ENCODE measurements at regions not wholly inside any gene's neighbourhood (a gene's known extent, or its start where the extent isn't known, plus 50 kb on each side); places are given as distances from the start of the nearest gene placed in this dataset.

DNA sequence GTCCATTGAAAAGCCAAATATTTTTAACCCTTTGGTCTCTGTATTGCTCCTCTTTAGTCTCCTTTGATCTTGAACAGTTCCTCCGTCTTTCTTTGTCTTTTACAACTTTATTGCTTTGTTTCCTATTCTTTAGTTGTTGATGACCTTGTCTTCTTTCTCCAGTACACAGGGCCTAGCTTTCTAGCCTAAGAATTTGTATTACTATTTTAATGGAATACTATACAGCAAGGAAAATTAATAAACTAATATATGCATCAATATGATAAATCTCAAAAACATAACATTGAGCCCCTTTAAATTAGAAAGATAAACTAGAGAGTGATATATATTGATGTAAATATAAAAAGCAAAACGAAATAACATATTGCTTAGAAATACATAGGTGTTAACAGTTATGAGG is 88.7 kb downstream of the NR1D2 start:
- H3K4me2 ChIP-seq, result no peak overlapping the region
- no peak overlapping the region for H3K9ac ChIP-seq
- peaks cover 5 to 7% (median 5%) of the 10 kb centered on the region in 10 experiments; a peak in 15 of 20 replicates for H3K4me1 ChIP-seq
- TF ChIP-seq Cebpa-rat (IDR thresholded peaks at IDR 0.05), result no peak
- H3K4me3 ChIP-seq, result no peak overlapping the region
- H4K20me1 ChIP-seq, result no peaks in the 10 kb centered on the region
- H3K27ac ChIP-seq, result no peak overlapping the region
- no peaks in the 10 kb centered on the region for H3K27me3 ChIP-seq
- H3K36me3 ChIP-seq, result no peaks in the 10 kb centered on the region
- H3K9me3 ChIP-seq (replicated peaks in 1 of 11), result peaks cover 0 to 24% (median 7%) of the 10 kb centered on the region in 11 experiments; a peak in 9 of 22 replicates

DNA sequence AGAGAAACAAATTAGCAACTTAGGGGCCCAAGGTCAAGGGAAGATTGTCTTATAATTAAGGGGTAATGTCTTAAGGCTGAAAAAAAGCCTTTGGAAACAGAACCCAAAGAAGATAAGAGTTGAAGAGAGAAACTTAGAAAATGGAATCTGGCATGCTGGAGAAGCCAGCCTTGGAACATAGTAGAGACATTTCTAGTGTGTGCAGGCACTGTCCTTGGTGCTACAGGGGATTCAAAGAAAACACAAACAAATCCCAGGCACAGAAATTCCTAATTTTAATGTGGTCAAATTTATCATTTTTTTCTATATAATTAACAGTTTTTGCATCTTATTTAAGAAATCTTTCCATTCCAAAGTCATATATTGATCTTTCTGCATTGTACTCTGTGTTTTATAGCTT is 89.4 kb downstream of the NR1D2 start:
- Histone ChIP-seq H3K4me1 (peaks cover 5 to 13% (median 11%) of the 10 kb centered on the region in 10 experiments; a peak in 18 of 20 replicates), H3K9ac (no peak overlapping the region), H3K9me3 (replicated peaks in 1 of 11) (peaks cover 0 to 24% (median 7%) of the 10 kb centered on the region in 11 experiments; a peak in 9 of 22 replicates), H3K27me3 (no peaks in the 10 kb centered on the region), H3K4me3 (no peak overlapping the region), H3K27ac (no peak overlapping the region), H4K20me1 (no peaks in the 10 kb centered on the region), H3K36me3 (no peaks in the 10 kb centered on the region), H3K4me2 (no peak overlapping the region)
- TF ChIP-seq Cebpa-rat (IDR thresholded peaks at IDR 0.05), result no peak

DNA sequence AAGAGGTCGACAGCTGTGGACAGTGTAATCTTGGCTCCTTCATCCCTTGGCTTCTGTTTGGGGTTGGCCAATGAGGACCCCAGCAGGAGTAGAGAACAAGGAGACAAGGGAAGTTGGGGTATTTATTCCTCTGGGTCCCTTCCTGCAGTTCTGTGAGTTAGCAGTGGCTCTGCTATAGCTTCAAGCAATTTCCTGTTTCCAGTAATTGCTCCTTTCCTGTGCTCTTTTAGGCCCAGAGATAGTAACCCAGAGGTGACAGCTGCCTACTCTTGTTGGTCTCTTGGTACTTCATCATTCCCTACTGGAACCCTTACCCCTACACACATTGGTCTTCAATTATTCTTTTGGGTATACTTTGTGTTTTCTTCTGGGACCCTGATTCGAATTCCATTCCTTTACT is 92.9 kb downstream of the NR1D2 start:
- peak overlapping the region in 8 of 11 experiments; percentile 4 to 57 (median 28); a peak in 10 of 22 replicates for H3K4me2 ChIP-seq
- H3K9ac ChIP-seq, result no peak overlapping the region
- peaks cover 5 to 13% (median 11%) of the 10 kb centered on the region in 10 experiments; a peak in 18 of 20 replicates for H3K4me1 ChIP-seq
- peaks cover 0 to 15% (median 0%) of the 10 kb centered on the region in 11 experiments; a peak in 3 of 22 replicates for H3K9me3 ChIP-seq (replicated peaks in 1 of 11)
- no peaks in the 10 kb centered on the region for H4K20me1 ChIP-seq
- no peak overlapping the region for H3K27ac ChIP-seq
- no peaks in the 10 kb centered on the region for H3K27me3 ChIP-seq
- H3K4me3 ChIP-seq, result no peak overlapping the region
- no peak for TF ChIP-seq Cebpa-rat (IDR thresholded peaks at IDR 0.05)
- H3K36me3 ChIP-seq, result no peaks in the 10 kb centered on the region

DNA sequence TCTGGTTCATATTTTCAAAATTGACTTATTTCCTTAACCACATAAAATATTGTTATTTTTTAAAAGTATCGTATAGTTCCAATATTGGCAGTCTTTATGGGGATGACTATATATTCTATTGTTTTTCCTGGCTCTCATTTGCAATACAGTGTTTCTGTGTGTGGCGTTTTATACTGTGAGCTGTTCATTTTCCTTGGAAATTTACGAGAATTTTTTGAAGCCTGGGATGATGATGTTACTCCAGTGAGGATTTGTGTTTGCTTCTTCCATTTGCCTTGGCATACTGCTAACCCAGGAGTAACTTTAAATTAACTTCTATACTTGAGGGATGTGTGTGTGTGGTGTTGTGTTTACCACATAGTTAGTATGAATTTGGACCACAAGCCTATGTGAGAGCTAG is 95.2 kb downstream of the NR1D2 start:
- Histone ChIP-seq H3K4me1 (peaks cover 5 to 13% (median 11%) of the 10 kb centered on the region in 10 experiments; a peak in 18 of 20 replicates), H3K36me3 (no peaks in the 10 kb centered on the region), H3K9ac (no peak overlapping the region), H3K4me2 (no peak overlapping the region), H3K9me3 (replicated peaks in 1 of 11) (no peaks in the 10 kb centered on the region), H3K4me3 (no peak overlapping the region), H4K20me1 (no peaks in the 10 kb centered on the region), H3K27ac (no peak overlapping the region), H3K27me3 (no peaks in the 10 kb centered on the region)
- TF ChIP-seq Cebpa-rat (IDR thresholded peaks at IDR 0.05), result no peak

DNA sequence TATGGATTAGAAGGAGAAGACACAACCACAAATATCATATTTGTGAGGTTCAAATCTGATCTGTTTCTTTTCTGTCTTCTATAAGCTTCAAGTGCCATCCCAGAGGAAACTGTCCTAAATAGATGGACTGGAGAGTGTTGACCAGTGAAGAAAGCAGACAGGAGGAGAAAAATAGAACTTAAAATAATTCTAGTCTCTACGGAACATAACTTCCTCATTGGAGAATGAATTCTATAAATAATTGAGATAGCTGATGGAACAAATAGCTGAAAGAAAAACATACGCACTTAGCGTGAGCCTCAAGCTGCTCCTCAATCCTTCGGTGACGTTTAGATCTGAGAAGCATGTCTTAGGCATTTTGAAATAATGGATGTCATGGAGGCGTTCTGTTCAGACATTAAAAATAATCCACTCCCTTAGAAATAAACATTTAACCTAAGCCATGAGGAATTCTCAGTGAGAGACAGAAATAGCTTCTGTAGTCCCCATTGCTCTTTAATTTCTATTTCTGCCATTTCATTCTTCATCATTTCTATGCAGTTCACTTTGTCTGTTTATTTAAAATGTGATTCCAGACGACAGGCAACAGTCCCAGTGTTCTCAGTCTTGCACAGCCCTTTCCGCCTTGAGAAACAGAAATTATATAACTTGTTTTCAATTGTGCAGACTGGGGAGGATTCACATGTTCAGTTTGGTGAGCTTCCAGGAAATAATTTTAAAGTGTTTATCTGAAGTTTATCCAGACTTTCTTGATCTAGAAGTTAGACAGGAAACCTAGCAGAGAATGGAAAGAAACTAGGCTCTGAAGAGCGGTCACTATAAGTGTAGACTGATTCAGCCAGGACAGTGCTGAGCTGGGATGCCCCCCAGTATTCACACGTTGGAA is 97.3 kb downstream of the NR1D2 start:
- Histone ChIP-seq H3K27me3 (no peaks in the 10 kb centered on the region), H3K27ac (no peak overlapping the region), H3K9ac (no peak overlapping the region), H3K4me3 (no peak overlapping the region), H3K4me1 (peaks cover 8 to 28% (median 15%) of the 10 kb centered on the region in 10 experiments; a peak in 19 of 20 replicates), H4K20me1 (no peaks in the 10 kb centered on the region), H3K36me3 (no peaks in the 10 kb centered on the region), H3K4me2 (no peak overlapping the region), H3K9me3 (replicated peaks in 1 of 11) (no peaks in the 10 kb centered on the region)
- no peak for TF ChIP-seq Cebpa-rat (IDR thresholded peaks at IDR 0.05)

DNA sequence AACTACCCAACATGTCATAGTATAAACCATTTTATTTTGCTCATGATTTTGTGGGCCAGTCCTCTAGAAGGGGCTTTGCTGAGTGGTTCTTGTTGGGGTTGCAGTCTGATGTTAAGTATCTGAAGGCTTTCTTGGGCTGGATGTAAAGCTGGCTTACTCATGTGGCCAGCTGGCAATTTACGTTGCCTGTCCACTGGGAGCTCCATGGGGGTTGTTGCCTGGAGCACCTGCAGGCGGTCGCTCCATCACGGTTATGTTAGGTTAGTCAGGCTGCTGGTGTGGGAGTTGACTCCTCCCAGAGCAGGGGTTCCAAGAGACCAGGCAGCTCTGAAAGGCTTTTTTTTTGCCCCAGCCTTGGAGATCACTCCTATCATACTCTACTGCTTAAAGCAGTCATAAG is 98.1 kb downstream of the NR1D2 start:
- Histone ChIP-seq H3K27me3 (no peaks in the 10 kb centered on the region), H3K4me1 (peaks cover 4 to 29% (median 17%) of the 10 kb centered on the region in 10 experiments; a peak in 18 of 20 replicates), H3K9ac (no peak overlapping the region), H3K4me3 (no peak overlapping the region), H4K20me1 (no peaks in the 10 kb centered on the region), H3K4me2 (no peak overlapping the region), H3K9me3 (replicated peaks in 1 of 11) (no peaks in the 10 kb centered on the region), H3K27ac (no peak overlapping the region), H3K36me3 (no peaks in the 10 kb centered on the region)
- TF ChIP-seq Cebpa-rat (IDR thresholded peaks at IDR 0.05), result no peak

DNA sequence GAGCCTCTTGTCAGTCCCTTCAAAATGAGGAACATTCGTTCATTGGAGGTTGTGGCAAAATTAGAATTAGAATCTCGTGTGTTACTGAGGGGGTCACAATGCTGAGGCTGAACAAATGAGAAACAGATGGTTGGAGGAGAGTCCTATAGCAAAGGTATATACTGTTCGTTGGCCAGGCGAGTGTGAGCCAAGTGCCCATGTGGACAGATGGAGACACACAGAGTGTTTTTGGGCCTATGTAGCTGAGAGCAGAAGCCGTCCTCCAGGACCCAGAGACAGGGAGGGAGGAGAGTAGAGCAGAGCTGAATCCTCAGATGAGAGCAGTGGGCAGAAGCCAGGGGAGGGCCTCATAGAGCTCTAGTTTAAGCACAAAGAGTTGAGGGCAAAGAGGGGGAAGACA is 98.9 kb downstream of the NR1D2 start:
- H3K4me3 ChIP-seq, result no peak overlapping the region
- H3K27me3 ChIP-seq, result no peaks in the 10 kb centered on the region
- H3K36me3 ChIP-seq, result no peaks in the 10 kb centered on the region
- no peak overlapping the region for H3K27ac ChIP-seq
- no peak overlapping the region for H3K9ac ChIP-seq
- peaks cover 3 to 33% (median 17%) of the 10 kb centered on the region in 10 experiments; a peak in 17 of 20 replicates for H3K4me1 ChIP-seq
- no peaks in the 10 kb centered on the region for H4K20me1 ChIP-seq
- no peaks in the 10 kb centered on the region for H3K9me3 ChIP-seq (replicated peaks in 1 of 11)
- TF ChIP-seq Cebpa-rat (IDR thresholded peaks at IDR 0.05), result no peak
- H3K4me2 ChIP-seq, result no peak overlapping the region

DNA sequence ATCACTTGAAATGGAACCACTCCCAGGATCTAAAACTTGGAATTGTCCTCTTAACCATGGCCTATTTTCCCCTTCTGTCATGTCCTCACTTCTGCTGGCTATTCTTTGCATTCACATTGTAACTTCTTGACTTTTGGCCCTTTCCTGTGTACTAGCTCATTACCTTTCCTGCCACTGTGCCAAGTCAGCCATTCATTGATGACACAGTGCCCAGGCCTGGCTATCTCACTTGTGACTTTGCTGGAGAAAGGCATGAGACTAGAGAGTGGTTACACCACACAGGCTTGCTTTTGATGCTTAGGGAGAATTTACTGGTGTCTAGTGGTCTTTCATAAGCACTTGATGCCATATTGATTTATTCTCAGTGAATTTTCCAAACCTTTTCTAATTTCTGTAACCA is 101.1 kb downstream of the NR1D2 start:
- Histone ChIP-seq H3K27ac (no peak overlapping the region), H3K27me3 (no peaks in the 10 kb centered on the region), H3K4me2 (peak overlapping the region in 3 of 11 experiments; percentile 50 to 78 (median 65); a peak in 5 of 22 replicates), H3K9me3 (replicated peaks in 1 of 11) (no peaks in the 10 kb centered on the region), H3K4me3 (no peak overlapping the region), H3K4me1 (peaks cover 0 to 31% (median 12%) of the 10 kb centered on the region in 10 experiments; a peak in 13 of 20 replicates), H4K20me1 (no peaks in the 10 kb centered on the region), H3K9ac (no peak overlapping the region), H3K36me3 (no peaks in the 10 kb centered on the region)
- no peak for TF ChIP-seq Cebpa-rat (IDR thresholded peaks at IDR 0.05)

DNA sequence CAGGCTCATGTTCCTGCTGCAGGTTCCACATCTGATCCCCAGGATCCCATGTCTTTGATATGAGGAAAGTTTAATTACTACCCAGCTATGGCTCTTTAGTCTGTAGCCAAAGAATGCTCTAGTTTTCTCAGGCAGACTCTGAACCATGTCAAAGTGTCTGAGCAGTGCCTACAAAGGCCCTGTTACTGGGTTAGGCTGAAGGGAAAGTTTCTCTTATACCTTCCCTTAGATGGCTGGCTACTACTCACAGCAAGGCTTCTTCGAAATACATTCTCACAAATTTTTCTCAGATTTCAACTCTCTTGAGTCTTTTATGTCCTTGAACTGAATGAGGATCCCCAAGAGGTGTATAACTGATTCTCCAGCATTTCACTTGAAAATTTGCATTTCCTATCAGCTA is 102.4 kb downstream of the NR1D2 start:
- Histone ChIP-seq H3K9ac (peak overlapping the region in 1 of 11 experiments; percentile 18; a peak in 1 of 22 replicates), H3K9me3 (replicated peaks in 1 of 11) (no peaks in the 10 kb centered on the region), H4K20me1 (no peaks in the 10 kb centered on the region), H3K36me3 (no peaks in the 10 kb centered on the region), H3K27ac (peak overlapping the region in 8 of 11 experiments; percentile 1 to 65 (median 46); a peak in 13 of 22 replicates), H3K27me3 (no peaks in the 10 kb centered on the region), H3K4me3 (0 out of 20 replicates have a peak overlapping the region, but pooled peaks of 1 of the 10 experiments have one; percentile 0), H3K4me1 (peaks cover 0 to 31% (median 12%) of the 10 kb centered on the region in 10 experiments; a peak in 13 of 20 replicates), H3K4me2 (peak overlapping the region in 9 of 11 experiments; percentile 1 to 78 (median 50); a peak in 14 of 22 replicates)
- TF ChIP-seq Cebpa-rat (IDR thresholded peaks at IDR 0.05), result no peak
